ENCODE measurements at regions not wholly inside any gene's neighbourhood (a gene's known extent, or its start where the extent isn't known, plus 50 kb on each side); places are given as distances from the start of the nearest gene placed in this dataset.

- TF ChIP-seq CTCF (IDR thresholded peaks at IDR 0.05): no peak
- TF ChIP-seq POLR2A (IDR thresholded peaks at IDR 0.05): no peak
Measured at GRCh38 chr3:135325726-135326235, 530.7 kb downstream of the EPHB1 start.
